Liver (tissue), 8 donors: ENCODE measurements at regions not wholly inside any gene's neighbourhood (a gene's known extent, or its start where the extent isn't known, plus 50 kb on each side); places are given as distances from the start of the nearest gene placed in this dataset.

Source experiments
- DNase-seq: peaks from one replicate; pipeline ENCODE4 v3.0.0-alpha.2; 2017; ENCODE audit warnings: low spot score
- H3K27ac ChIP-seq, 2 donors: one replicate each; pipeline ENCODE4 v1.7.0; 2013; ENCODE audit warnings: inconsistent platforms in 2 of 2, low read length in 2 of 2, control low read depth in 1 of 2, low read depth in 1 of 2, mild to moderate bottlenecking in 1 of 2
- H3K27me3 ChIP-seq, 4 donors: one replicate each; pipeline versions ENCODE4 v1.6.1 to v1.7.0; 2013; ENCODE audit warnings: low read length in 3 of 4, inconsistent platforms in 1 of 4, mild to moderate bottlenecking in 1 of 4, moderate library complexity in 1 of 4; ENCODE audit not compliant: control insufficient read depth in 4 of 4, insufficient read depth in 4 of 4
- H3K36me3 ChIP-seq, 4 donors: one replicate each; pipeline versions ENCODE4 v1.6.1 to v1.7.0; 2013; ENCODE audit warnings: low read length in 3 of 4, mild to moderate bottlenecking in 3 of 4, low read depth in 1 of 4, moderate library complexity in 1 of 4; ENCODE audit not compliant: control insufficient read depth in 4 of 4, insufficient read depth in 3 of 4
- H3K4me1 ChIP-seq, 4 donors: one replicate each; pipeline versions ENCODE4 v1.6.1 to v1.7.0; 2013; ENCODE audit warnings: low read length in 3 of 4, mild to moderate bottlenecking in 3 of 4, moderate library complexity in 1 of 4; ENCODE audit not compliant: control insufficient read depth in 4 of 4, insufficient read depth in 4 of 4
- H3K4me3 ChIP-seq, 3 donors: one replicate each; pipeline versions ENCODE4 v1.6.1 to v1.7.0; 2013; ENCODE audit warnings: low read length in 3 of 3, control low read depth in 1 of 3, low read depth in 1 of 3, mild to moderate bottlenecking in 1 of 3
- H3K9ac ChIP-seq, 2 donors: one replicate each; pipeline ENCODE4 v1.7.0; 2013; ENCODE audit warnings: low read length in 2 of 2, mild to moderate bottlenecking in 2 of 2, moderate library complexity in 2 of 2, control low read depth in 1 of 2, low read depth in 1 of 2
- H3K9me3 ChIP-seq, 4 donors: one replicate each; pipeline versions ENCODE4 v1.6.1 to v1.7.0; 2013; ENCODE audit warnings: low read length in 3 of 4; ENCODE audit not compliant: control insufficient read depth in 4 of 4
- ATF3 ChIP-seq: IDR thresholded peaks from 2 replicates; pipeline ENCODE4 v1.6.1; 2016; ENCODE audit warnings: antibody characterized with exemption
- CTCF ChIP-seq: fragments of 150-350 bp; IDR thresholded peaks from 2 replicates; pipeline ENCODE4 v1.5.1; 2017; ENCODE audit warnings: improper control_type of control experiment, low read depth, low read length; ENCODE audit not compliant: missing input control
- EGR1 ChIP-seq, 2 donors: IDR thresholded peaks; 2 replicates each; pipeline ENCODE4 v1.6.1; 2016 to 2018; ENCODE audit warnings: antibody characterized with exemption in 2 of 2, low read depth in 2 of 2
- GABPA ChIP-seq, 2 donors: IDR thresholded peaks in 1 of 2; conservative IDR thresholded peaks in 1 of 2; 2 replicates each; pipeline ENCODE4 v1.6.1; 2016; ENCODE audit warnings: antibody characterized with exemption in 2 of 2, mild to moderate bottlenecking in 1 of 2, moderate library complexity in 1 of 2
- HNF4G ChIP-seq: IDR thresholded peaks from 2 replicates; pipeline ENCODE4 v1.6.1; 2016; ENCODE audit warnings: antibody characterized with exemption
- JUND ChIP-seq, 2 donors: IDR thresholded peaks; 2 replicates each; pipeline ENCODE4 v1.6.1; 2016; ENCODE audit warnings: antibody characterized with exemption in 2 of 2
- NR2F2 ChIP-seq: IDR thresholded peaks from 2 replicates; pipeline ENCODE4 v1.6.1; 2016; ENCODE audit warnings: antibody characterized with exemption
- RAD21 ChIP-seq, 2 donors: IDR thresholded peaks; 2 replicates each; pipeline ENCODE4 v1.6.1; 2016; ENCODE audit warnings: antibody characterized with exemption in 2 of 2, mild to moderate bottlenecking in 2 of 2
- REST ChIP-seq: IDR thresholded peaks from 2 replicates; pipeline ENCODE4 v1.6.1; 2016; ENCODE audit warnings: antibody characterized with exemption, mild to moderate bottlenecking
- RXRA ChIP-seq, 2 donors: IDR thresholded peaks; 2 replicates each; pipeline ENCODE4 v1.6.1; 2017 to 2018; ENCODE audit warnings: antibody characterized with exemption in 2 of 2, mild to moderate bottlenecking in 1 of 2
- SP1 ChIP-seq: IDR thresholded peaks from 2 replicates; pipeline ENCODE4 v1.6.1; 2018; ENCODE audit warnings: antibody characterized with exemption, mild to moderate bottlenecking
- TAF1 ChIP-seq: conservative IDR thresholded peaks from 2 replicates; pipeline ENCODE4 v1.6.1; 2016; ENCODE audit warnings: antibody characterized with exemption, mild to moderate bottlenecking
- YY1 ChIP-seq: IDR thresholded peaks from 2 replicates; pipeline ENCODE4 v1.6.1; 2016; ENCODE audit warnings: antibody characterized with exemption, mild to moderate bottlenecking
- WGBS: extraction: QIAGEN DNeasy Blood & Tissue Kit; methylation state at CpG from one replicate; pipeline ENCODE4 v1.1.7; 2013; 5-methylcytosine and 5-hydroxymethylcytosine counted together
- TF ChIP-seq, protein P1 (sequence below): IDR thresholded peaks from 2 replicates; pipeline ENCODE4 v1.6.1; 2016; ENCODE audit warnings: antibody characterized with exemption
- donor health status: healthy.
- donor health status: healthy.
- donor health status: healthy.
- donor health status: healthy.
- donor health status: healthy.

GRCh38 chr17:51354936-51355335 is 94.6 kb downstream of the UTP18 start (continued):
- TF ChIP-seq REST (no peak), SP1 (no peak), TAF1 (no peak), EGR1 (IDR thresholded peaks at IDR 0.05; ENCODE audit: low read depth in 2 of 2) (no peak), YY1 (no peak)
- TF ChIP-seq, protein P1, sequence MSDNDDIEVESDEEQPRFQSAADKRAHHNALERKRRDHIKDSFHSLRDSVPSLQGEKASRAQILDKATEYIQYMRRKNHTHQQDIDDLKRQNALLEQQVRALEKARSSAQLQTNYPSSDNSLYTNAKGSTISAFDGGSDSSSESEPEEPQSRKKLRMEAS, result no peak

GRCh38 chr17:51355441-51356410 is 95.4 kb downstream of the UTP18 start:
- WGBS, result 71% methylated on average over 18 of the region's 18 CpGs
- Histone ChIP-seq H3K9me3 (no peaks in the 10 kb centered on the region), H3K27ac (no peak overlapping the region), H3K36me3 (no peaks in the 10 kb centered on the region), H3K27me3 (no peaks in the 10 kb centered on the region), H3K4me3 (no peak overlapping the region), H3K9ac (no peak overlapping the region), H3K4me1 (no peaks in the 10 kb centered on the region)
- TF ChIP-seq HNF4G, result no peak
- DNase-seq, result no peak

GRCh38 chr17:51359055-51359454 is 98.7 kb downstream of the UTP18 start:
- Histone ChIP-seq H3K4me3 (no peak overlapping the region), H3K27ac (no peak overlapping the region), H3K9me3 (no peaks in the 10 kb centered on the region), H3K4me1 (no peaks in the 10 kb centered on the region), H3K27me3 (peaks cover 0 to 3% (median 0%) of the 10 kb centered on the region in 4 donors), H3K9ac (no peak overlapping the region), H3K36me3 (no peaks in the 10 kb centered on the region)
- DNase-seq, result no peak
- no peak for TF ChIP-seq RAD21 (IDR thresholded peaks at IDR 0.05)
- TF ChIP-seq CTCF, result no peak
- no peak for TF ChIP-seq TAF1
- no peak for TF ChIP-seq SP1
- TF ChIP-seq HNF4G, result no peak
- TF ChIP-seq EGR1 (IDR thresholded peaks at IDR 0.05; ENCODE audit: low read depth in 2 of 2), result no peak
- no peak for TF ChIP-seq GABPA (IDR thresholded peaks at IDR 0.05 in 1 of 2, conservative IDR thresholded peaks at IDR 0.05 in 1 of 2)
- TF ChIP-seq NR2F2, result no peak
- TF ChIP-seq REST, result no peak
- TF ChIP-seq ATF3, result no peak
- no peak for TF ChIP-seq JUND (IDR thresholded peaks at IDR 0.05)
- TF ChIP-seq RXRA (IDR thresholded peaks at IDR 0.05), result no peak
- WGBS, result 88% methylated on average over 4 of the region's 4 CpGs
